NCI-H1436 (cell line): ENCODE measurements at regions not wholly inside any gene's neighbourhood (a gene's known extent, or its start where the extent isn't known, plus 50 kb on each side); places are given as distances from the start of the nearest gene placed in this dataset.
"Not testable (repeated sequence)": the region's sequence is repeated elsewhere in the genome, so short reads cannot be mapped to it uniquely, and the experiment has no call there.

ENCODE experiments used
- DNase-seq: peaks from one replicate; lab custom pipeline; 2025; lab: John Stamatoyannopoulos, UW

- DNase-seq, result no peak
Observed at GRCh38 chr14:46433381-46433780, 218.2 kb downstream of the RPL10L start.

- no peak for DNase-seq
Observed at GRCh38 chr14:46432516-46432915, 219.1 kb downstream of the RPL10L start.

DNA sequence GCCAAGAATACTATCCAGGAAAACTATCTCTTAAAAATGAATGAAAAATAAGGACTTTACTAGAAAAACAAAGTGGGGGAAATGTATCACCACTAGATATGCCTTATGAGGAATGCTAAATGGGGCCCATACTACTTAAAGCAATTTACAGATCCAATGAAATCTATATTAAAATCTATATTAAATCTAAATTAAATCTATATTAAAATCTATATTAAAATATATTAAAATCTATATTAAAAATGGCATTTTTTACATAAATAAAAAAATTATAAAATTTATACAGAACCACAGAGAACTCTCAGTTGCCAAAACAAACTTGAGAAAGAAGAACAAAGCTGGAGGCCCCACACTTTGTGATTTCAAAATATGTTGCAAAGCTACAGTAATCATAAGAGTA lies 234.5 kb downstream of the RPL10L start:
- no peak for DNase-seq

DNA sequence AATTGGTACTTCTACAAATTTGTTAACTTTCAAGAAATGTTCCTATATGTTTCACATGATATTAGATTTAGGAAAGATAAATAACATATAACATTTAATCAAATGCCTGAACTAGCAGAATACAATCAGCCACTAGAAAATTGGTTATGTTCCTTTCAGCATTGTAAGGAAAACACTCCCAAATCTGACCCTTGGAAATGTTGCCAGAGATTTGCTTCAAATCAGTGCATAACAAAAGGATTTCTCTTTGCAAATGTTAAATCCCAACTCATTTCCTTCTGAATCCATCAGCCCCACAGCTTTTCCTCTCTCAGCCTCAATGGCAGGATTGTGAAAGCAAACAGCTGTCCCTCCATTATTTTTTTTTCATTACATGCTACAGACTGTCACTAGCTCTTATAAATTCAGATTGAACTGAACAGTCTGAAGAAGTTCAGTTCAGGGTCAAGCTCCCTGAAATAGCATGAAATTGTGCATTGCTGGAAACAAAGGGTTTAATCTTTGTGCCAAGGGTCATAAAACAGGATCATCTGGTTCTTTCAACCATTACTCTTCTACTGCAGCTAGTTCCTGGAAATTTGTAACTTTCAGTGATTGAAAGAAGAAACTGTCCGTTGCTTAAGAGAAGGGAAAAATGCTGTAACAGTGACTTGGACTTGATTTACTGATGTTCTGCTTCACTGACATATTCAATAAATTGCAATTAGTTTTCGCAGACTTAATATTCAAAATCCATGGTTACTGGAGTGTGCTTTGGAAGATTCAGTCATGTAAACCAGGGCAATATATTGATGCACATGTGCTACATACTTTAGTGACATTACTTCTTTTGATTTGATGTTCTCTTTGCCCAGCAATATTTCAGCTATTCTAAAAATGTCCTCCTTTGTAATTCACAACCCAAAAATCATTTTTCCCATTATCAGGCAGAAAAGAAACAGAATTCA lies 246.4 kb downstream of the RPL10L start:
- no peak for DNase-seq

DNA sequence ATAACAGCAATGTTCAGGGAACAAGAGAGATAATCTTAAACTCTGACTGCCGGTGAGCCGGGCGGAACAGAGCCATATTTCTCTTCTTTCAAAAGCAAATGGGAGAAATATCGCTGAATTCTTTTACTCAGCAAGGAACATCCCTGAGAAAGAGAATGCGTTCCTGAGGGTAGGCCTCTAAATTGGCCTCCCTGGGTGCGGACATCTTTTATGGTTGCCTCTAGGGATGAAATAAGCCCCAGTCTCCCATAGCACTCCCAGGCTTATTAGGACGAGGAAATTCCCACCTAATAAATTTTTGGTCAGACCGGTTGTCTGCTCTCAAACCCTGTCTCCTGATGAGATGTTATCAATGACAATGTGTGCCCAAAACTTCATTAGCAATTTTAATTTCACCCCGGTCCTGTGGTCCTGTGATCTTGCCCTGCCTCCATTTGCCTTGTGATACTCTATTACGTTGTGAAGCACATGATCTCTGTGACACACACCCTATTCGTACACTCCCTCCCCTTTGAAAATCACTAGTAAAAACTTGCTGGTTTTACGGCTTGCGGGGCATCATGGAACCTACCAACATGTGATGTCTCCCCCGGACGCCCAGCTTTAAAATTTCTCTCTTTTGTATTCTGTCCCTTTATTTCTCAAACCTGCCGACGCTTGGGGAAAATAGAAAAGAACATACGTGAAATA lies 249.4 kb downstream of the RPL10L start:
- DNase-seq, result not testable (repeated sequence)

- DNase-seq, result no peak
Observed at GRCh38 chr14:46401066-46401465, 250.5 kb downstream of the RPL10L start.

GRCh38 chr14:46399049-46399448 lies 252.5 kb downstream of the RPL10L start:
- DNase-seq, result peak; percentile 75

- no peak for DNase-seq
Observed at GRCh38 chr14:46384611-46385010, 267.0 kb downstream of the RPL10L start.

DNA sequence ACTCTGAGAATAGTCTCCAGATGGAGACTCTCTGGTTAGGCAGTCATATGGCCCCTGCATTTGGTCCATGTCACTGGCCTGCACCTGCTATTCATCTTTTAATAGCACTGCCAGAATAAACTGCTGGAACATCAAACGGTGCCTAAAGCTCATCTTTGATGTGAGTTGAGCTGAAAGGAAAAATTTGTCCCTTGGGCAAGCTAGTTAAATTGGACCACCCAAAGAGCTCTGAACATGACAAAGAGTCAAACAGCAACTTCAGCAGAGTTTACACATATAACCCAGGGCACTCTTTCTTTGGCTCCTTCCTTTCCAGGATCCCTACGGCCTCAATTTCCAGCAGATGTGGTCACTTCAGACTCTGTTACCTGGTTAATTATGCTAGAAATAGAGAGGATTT lies 269.9 kb downstream of the RPL10L start:
- DNase-seq, result no peak

- DNase-seq, result no peak
Observed at GRCh38 chr14:46378248-46378647, 273.3 kb downstream of the RPL10L start.

DNA sequence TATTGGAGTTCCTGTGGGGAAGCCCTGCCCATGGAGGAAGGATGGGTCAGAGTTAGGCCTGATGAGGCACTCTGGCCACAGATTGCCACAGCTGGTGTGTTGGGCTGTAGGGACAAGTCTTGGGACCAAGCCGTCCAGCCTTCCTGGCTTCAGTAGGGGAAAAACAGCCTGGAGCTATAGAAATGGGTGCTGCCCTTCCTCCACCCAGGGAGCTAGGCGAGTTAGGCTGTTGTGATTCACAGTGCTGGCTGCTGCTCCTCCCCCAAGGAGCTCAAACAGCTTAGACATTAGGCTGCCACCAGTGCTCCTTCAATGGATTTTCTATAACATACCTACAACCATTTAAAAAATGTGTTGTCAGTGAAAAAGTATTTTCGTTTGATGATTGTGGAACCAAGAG lies 274.3 kb downstream of the RPL10L start:
- DNase-seq, result no peak

DNA sequence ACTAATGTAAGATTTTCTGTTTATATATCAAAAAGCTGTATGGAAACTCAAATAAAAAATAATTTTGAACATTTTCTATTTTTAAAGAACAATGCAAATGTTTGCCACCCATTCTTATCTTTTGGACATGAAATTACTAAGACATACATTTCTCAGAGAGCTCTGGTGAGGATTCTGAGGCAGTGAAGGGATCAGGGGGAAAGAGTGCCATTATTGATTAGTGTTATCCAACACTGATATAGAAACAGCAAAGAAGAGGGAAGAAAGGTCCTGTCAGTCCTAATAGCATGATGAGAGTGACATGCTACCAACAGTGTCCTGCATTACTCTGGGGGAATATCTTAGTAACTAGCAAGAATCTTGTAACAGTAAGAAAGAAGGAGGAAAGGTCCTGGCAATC lies 282.2 kb downstream of the RPL10L start:
- no peak for DNase-seq

DNA sequence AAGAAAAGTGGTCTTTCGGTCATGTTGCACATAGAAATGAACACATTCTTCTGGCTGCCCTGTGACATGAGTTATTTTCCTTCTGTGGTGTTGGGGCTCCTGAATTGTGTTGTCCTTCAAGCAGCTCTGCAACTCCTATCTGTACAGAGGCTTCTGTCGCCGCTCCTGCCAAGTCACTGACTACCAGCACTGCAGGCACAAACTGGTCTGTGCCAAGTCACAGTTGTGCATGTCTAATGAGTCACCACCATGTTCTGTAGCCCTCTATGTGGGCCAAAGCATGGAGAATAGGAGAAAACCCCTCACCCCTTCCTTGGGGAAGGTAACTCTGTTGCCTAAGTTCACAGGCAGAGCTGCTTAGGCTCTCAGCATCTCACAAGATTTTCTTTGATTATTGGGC lies 283.3 kb downstream of the RPL10L start:
- no peak for DNase-seq

GRCh38 chr14:46352844-46353243 lies 298.7 kb downstream of the RPL10L start:
- no peak for DNase-seq

DNA sequence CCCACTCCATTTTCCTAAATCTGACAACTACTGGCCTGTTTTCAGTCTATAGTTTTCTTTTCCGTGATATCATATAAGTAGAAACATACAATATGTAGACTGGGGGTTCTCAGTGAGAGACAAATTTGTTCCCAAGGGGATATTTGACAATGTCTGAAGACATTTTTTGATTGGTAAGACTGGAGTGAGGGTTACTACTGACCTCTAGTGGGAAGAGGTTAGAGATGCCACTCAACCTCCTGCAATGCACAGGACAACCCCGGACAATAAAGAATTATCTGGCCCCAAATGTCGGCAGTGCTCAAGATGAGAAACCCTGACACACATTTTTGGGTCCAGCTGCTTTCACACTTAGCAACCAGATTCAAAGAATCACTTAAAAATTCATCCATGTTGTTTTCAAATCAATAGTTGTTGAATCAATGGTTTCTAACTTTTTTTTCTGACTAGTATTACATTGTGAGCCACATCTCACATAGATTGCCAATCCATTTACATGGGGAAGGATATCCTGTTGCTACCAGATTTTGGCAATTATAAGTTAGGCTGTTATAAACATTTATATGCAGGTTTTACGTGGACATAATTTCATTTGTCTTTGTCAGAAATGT lies 307.1 kb downstream of the RPL10L start:
- peak; percentile 20 for DNase-seq

GRCh38 chr14:46325777-46326176 lies 325.8 kb downstream of the RPL10L start:
- DNase-seq, result no peak

DNA sequence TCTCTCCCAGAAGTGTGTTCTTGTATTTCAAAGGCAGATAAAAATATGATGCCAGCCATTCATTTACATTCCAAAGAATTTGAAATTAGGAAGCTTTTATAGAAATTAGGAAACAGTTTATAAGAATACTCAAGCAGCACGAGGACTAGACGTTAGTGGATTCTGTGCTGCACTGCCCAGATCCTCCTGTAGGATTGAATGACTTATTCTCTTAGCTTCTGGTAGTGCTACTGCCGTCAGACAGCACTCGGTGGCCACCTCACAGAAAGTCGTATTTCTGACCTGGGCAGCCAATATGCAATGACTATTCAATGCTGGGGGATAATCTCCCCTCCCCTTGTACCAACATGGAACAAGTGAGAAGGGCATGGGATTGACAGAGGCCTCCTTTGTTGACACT lies 326.4 kb downstream of the RPL10L start:
- DNase-seq, result no peak

DNA sequence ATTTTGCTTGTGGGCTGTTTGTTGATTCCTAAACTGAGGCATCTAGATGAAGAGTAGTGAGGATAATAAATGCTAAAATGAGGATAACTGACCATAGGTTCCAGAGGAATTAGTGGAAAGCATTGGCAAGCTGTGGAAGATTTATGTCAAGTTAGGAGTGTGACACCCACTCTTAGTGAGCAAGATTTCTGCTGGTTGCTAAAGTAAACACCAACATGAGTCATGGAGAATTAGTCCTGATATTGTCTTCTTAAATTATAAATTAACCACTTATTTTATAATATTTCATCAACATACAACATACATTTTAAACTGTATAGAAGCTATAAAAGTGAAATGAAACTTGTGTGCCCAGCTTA lies 328.2 kb downstream of the RPL10L start:
- DNase-seq, result no peak

- no peak for DNase-seq
Observed at GRCh38 chr14:46322730-46323403, 328.7 kb downstream of the RPL10L start.

DNA sequence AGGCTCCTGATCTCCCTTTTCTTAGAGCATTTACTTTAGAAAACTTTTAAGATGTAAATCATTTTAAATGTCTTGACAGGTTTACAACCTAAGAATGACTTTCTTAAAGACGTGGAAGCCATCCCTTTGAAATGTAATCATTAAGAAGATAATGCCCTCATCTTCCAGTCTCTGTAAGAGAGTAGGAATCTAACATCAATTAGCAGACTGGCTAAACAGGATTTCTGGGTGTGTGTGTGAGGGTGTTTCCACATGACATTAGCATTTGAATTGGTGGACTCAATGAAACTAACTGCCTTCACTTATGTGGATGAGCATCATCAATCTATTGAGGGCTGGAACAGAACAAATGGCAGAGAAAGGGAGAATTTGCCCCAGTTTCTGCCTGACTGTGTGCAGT lies 329.5 kb downstream of the RPL10L start:
- no peak for DNase-seq

DNA sequence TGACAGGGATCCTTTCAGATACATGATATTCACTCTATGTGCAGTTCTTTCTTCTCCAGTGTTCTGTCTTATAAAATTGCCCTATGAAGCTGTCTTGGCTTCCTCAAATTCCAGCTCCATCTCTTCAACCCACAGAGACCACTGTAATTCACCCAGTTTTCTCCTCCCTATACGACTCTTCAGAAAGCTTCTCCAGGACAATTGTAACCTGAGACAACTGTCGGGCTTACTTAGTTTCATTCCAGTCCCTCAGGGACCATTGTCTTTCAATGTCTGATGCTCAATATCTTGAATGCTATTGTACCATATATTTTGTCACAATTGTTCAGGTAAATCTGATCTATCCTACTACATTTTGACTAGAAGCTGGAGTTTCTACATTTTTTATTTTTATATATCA lies 345.3 kb downstream of the RPL10L start:
- DNase-seq, result no peak

- no peak for DNase-seq
Observed at GRCh38 chr14:46300765-46301164, 350.8 kb downstream of the RPL10L start.
